B cell (primary cell): ENCODE measurements at regions not wholly inside any gene's neighbourhood (a gene's known extent, or its start where the extent isn't known, plus 50 kb on each side); places are given as distances from the start of the nearest gene placed in this dataset.

Source experiments
- ATAC-seq: fragments of 200-7000 bp; cut with Tn5 transposase; one replicate; pipeline ENCODE4 v1.10.0; 2021; ENCODE audit warnings: low read depth, mild to moderate bottlenecking, moderate number of reproducible peaks, moderate library complexity
- CTCF ChIA-PET: fragments of 350-600 bp; sonication (Branson Sonifier 250); formaldehyde crosslinking; loops from one replicate; lab custom pipeline; 2021; ENCODE audit warnings: antibody characterized with exemption, inconsistent platforms; lab: Charles Lee
- POLR2A ChIA-PET: fragments of 350-600 bp; sonication (Branson Sonifier 250); formaldehyde crosslinking; loops from one replicate; lab custom pipeline; 2021; ENCODE audit warnings: antibody characterized with exemption; lab: Charles Lee
- DNase-seq: peaks from one replicate; pipeline ENCODE4 v3.0.0; 2013
- H2AFZ ChIP-seq: 2 replicates; pipeline ENCODE4 v1.6.1; 2012; ENCODE audit warnings: mild to moderate bottlenecking, low read depth, low read length; ENCODE audit not compliant: insufficient read depth, poor library complexity, severe bottlenecking
- H3K27ac ChIP-seq, 2 donors: 1 replicate in 1 of 2; 2 replicates in 1 of 2; pipeline ENCODE4 v1.5.1; 2012 to 2013; ENCODE audit warnings: low read length in 2 of 2, mild to moderate bottlenecking in 2 of 2, moderate library complexity in 1 of 2
- H3K27me3 ChIP-seq, 4 experiments: fragments of 200-600 bp in 1 of 4; sonication (generic) in 1 of 4; replicated peaks in 1 of 4; 1 replicate in 2 of 4; 2 replicates in 2 of 4; pipeline versions ENCODE4 v1.6.1 to v1.7.0; 2013 to 2016; ENCODE audit warnings: low read length in 3 of 4, mild to moderate bottlenecking in 2 of 4, mixed read lengths in 1 of 4, moderate library complexity in 1 of 4; ENCODE audit not compliant: insufficient read depth in 4 of 4, control insufficient read depth in 3 of 4; ENCODE audit errors: control extremely low read depth in 1 of 4
- H3K36me3 ChIP-seq, 2 experiments: replicated peaks in 1 of 2; 1 replicate in 1 of 2; 2 replicates in 1 of 2; pipeline versions ENCODE4 v1.6.1 to v1.7.1; 2013; ENCODE audit warnings: low read length in 1 of 2; ENCODE audit not compliant: insufficient read depth in 2 of 2, control insufficient read depth in 1 of 2; ENCODE audit errors: control extremely low read depth in 1 of 2, extremely low read depth in 1 of 2
- H3K4me1 ChIP-seq, 2 donors: fragments of 200-600 bp in 1 of 2; sonication (generic) in 1 of 2; 1 replicate in 1 of 2; 2 replicates in 1 of 2; pipeline versions ENCODE4 v1.5.1 to v1.6.1; 2013 to 2017; ENCODE audit warnings: low read length in 2 of 2; ENCODE audit not compliant: control insufficient read depth in 2 of 2, insufficient read depth in 2 of 2
- H3K4me2 ChIP-seq: replicated peaks from 2 replicates; pipeline ENCODE3; 2012; ENCODE audit warnings: mild to moderate bottlenecking, low read depth, low read length; ENCODE audit not compliant: poor library complexity, severe bottlenecking
- H3K4me3 ChIP-seq, 5 experiments: fragments of 200-600 bp in 1 of 5; sonication (generic) in 1 of 5; 1 replicate in 3 of 5; 2 replicates in 2 of 5; pipeline versions ENCODE4 v1.5.1 to v1.7.0; 2011 to 2016; ENCODE audit warnings: low read length in 4 of 5, mild to moderate bottlenecking in 4 of 5, low read depth in 2 of 5, control low read depth in 1 of 5, moderate library complexity in 1 of 5; ENCODE audit not compliant: insufficient read depth in 1 of 5; ENCODE audit errors: control extremely low read depth in 1 of 5, extremely low read depth in 1 of 5
- H3K79me2 ChIP-seq: fragments of 200-600 bp; sonication (generic); one replicate; pipeline ENCODE4 v1.6.0; 2016; ENCODE audit warnings: low read length; ENCODE audit not compliant: control insufficient read depth, insufficient read depth
- H3K9ac ChIP-seq: fragments of 200-600 bp; sonication (generic); 2 replicates; pipeline ENCODE4 v1.6.1; 2017; ENCODE audit warnings: mild to moderate bottlenecking, low read length, moderate library complexity
- H3K9me3 ChIP-seq, 3 donors: one replicate each; pipeline versions ENCODE4 v1.6.1 to v1.7.1; 2013; ENCODE audit warnings: low read length in 2 of 3; ENCODE audit not compliant: control insufficient read depth in 2 of 3, insufficient read depth in 1 of 3; ENCODE audit errors: control extremely low read depth in 1 of 3
- H4K20me1 ChIP-seq: 2 replicates; pipeline ENCODE4 v1.6.0; 2012; ENCODE audit warnings: mild to moderate bottlenecking, low read length; ENCODE audit not compliant: insufficient read depth, control insufficient read depth, poor library complexity, severe bottlenecking
- H3K27ac Mint-ChIP-seq: one replicate; pipeline ENCODE4 v1.8.0; 2021; ENCODE audit warnings: mixed read lengths
- H3K27me3 Mint-ChIP-seq: one replicate; pipeline ENCODE4 v1.8.0; 2021; ENCODE audit warnings: mixed read lengths
- H3K4me1 Mint-ChIP-seq: one replicate; pipeline ENCODE4 v1.8.0; 2021; ENCODE audit warnings: mixed read lengths
- H3K4me3 Mint-ChIP-seq: one replicate; pipeline ENCODE4 v1.8.0; 2021; ENCODE audit warnings: mixed read lengths
- H3K9me3 Mint-ChIP-seq: one replicate; pipeline ENCODE4 v1.8.0; 2022; ENCODE audit warnings: mixed read lengths; ENCODE audit not compliant: insufficient read depth
- EZH2 ChIP-seq: IDR thresholded peaks from 2 replicates; pipeline ENCODE4 v1.6.1; 2012; ENCODE audit warnings: borderline replicate concordance, low read depth, mild to moderate bottlenecking, moderate library complexity, low read length; ENCODE audit not compliant: insufficient read depth, poor library complexity, severe bottlenecking
- whole genome bisulfite sequencing: methylation state at CpG from one replicate; pipeline ENCODE4 v1.1.5; 2013; ENCODE audit warnings: missing lambda C conversion rate; ENCODE audit not compliant: insufficient coverage; 5-methylcytosine and 5-hydroxymethylcytosine counted together
- intact Hi-C: fragments of 100-400 bp; cut with micrococcal nuclease; formaldehyde crosslinking; loops from one replicate; pipeline ENCODE4 v1.10.0; 2022
- TF ChIP-seq, protein P1 (sequence below): fragments of 200-600 bp; IDR thresholded peaks from one replicate; pipeline ENCODE4 v1.8.0; 2022; ENCODE audit warnings: antibody characterized with exemption, mild to moderate bottlenecking

DNA sequence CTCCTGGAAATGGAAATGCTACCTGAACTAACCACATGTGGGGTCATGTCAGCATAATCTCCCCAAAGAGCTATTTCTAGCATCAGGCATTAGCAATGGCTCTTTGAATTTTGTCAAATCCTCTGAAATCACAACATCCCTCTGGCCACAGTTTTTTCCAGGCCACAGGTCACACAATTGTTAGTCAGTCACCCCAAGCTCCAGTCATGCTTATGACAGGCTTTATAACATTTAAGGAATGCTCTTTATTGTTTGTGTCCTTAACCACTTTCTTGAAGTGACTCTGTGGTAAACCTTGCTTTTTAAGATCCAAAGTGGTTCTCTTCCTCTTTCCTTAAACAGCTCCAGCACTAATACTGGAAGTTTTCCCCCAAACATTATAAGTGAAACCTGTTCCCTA, 169.2 kb upstream of the HMHB1 start:
- Mint-ChIP-seq H3K4me3 (no peak overlapping the region), H3K4me1 (no peaks in the 10 kb centered on the region), H3K27ac (no peak overlapping the region), H3K9me3 (no peaks in the 10 kb centered on the region), H3K27me3 (no peaks in the 10 kb centered on the region)
- no peak overlapping the region for H3K9ac ChIP-seq
- POLR2A ChIA-PET: no interaction called here
- no peak overlapping the region for H3K27ac ChIP-seq
- DNase-seq (no peak), ATAC-seq (no peak)
- H4K20me1 ChIP-seq: no peaks in the 10 kb centered on the region
- no peaks in the 10 kb centered on the region for H3K79me2 ChIP-seq
- H3K4me2 ChIP-seq: no peak overlapping the region
- intact Hi-C loops: no loop called here
- H3K27me3 ChIP-seq: no peaks in the 10 kb centered on the region
- CTCF ChIA-PET: no interaction called here
- no peaks in the 10 kb centered on the region for H3K36me3 ChIP-seq
- H2AFZ ChIP-seq: no peak overlapping the region
- no peaks in the 10 kb centered on the region for H3K4me1 ChIP-seq
- H3K9me3 ChIP-seq: no peaks in the 10 kb centered on the region
- H3K4me3 ChIP-seq: no peak overlapping the region
- TF ChIP-seq EZH2: no peak
- TF ChIP-seq, protein P1, sequence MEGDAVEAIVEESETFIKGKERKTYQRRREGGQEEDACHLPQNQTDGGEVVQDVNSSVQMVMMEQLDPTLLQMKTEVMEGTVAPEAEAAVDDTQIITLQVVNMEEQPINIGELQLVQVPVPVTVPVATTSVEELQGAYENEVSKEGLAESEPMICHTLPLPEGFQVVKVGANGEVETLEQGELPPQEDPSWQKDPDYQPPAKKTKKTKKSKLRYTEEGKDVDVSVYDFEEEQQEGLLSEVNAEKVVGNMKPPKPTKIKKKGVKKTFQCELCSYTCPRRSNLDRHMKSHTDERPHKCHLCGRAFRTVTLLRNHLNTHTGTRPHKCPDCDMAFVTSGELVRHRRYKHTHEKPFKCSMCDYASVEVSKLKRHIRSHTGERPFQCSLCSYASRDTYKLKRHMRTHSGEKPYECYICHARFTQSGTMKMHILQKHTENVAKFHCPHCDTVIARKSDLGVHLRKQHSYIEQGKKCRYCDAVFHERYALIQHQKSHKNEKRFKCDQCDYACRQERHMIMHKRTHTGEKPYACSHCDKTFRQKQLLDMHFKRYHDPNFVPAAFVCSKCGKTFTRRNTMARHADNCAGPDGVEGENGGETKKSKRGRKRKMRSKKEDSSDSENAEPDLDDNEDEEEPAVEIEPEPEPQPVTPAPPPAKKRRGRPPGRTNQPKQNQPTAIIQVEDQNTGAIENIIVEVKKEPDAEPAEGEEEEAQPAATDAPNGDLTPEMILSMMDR: no peak

DNA sequence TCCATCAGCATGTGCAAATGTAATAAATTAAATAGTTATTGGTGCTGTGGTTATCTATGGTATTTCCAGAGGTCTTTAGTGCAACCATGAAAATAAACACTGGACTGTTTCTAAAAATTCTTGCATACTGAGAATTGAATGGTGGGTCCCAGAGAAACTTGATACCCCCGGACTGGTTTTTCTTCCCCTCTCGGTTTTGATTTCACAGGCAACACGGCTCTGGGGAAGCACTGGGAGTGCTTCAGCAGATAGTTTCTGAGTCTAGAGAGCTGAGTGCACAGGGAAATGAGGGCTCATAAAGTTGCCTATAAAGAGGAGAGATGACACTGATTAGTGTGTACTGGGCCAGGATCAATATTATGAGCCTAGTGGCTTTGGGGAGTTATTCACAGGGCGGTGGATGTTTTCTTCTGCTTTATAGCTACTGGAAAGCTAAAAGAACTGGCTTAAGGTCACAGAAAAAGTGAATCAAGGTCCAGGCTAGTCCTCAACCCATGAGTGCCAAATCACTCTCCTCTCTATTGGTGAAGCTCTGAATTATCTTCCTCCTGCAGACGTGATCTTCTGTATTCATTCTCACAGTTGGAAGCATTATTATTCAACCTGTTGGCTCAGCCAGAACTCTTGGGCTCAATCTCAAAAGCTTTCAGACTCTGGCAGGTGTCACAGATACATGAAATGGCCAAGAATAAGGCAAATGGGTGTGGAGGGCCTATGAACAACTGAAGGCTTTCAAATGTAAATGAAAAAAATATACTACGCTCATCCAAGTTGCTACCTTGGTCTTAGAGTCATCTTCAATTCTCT, 170.2 kb upstream of the HMHB1 start:
- H3K27me3 ChIP-seq: no peaks in the 10 kb centered on the region
- no peak overlapping the region for H3K27ac ChIP-seq
- WGBS: 94% methylated on average over 5 of the region's 6 CpGs
- intact Hi-C loops: no loop called here
- no peak overlapping the region for H3K4me3 Mint-ChIP-seq
- ChIA-PET POLR2A (no interaction called here), CTCF (no interaction called here)
- DNase-seq (no peak), ATAC-seq (no peak)
- H2AFZ ChIP-seq: no peak overlapping the region
- H3K9me3 ChIP-seq: no peaks in the 10 kb centered on the region
- H4K20me1 ChIP-seq: no peaks in the 10 kb centered on the region
- no peaks in the 10 kb centered on the region for H3K79me2 ChIP-seq
- no peak overlapping the region for H3K4me2 ChIP-seq
- TF ChIP-seq, protein P1: no peak
- no peak for TF ChIP-seq EZH2
- no peak overlapping the region for H3K4me3 ChIP-seq
- no peaks in the 10 kb centered on the region for H3K36me3 ChIP-seq
- H3K9ac ChIP-seq: no peak overlapping the region
- H3K4me1 Mint-ChIP-seq: no peaks in the 10 kb centered on the region
- H3K27me3 Mint-ChIP-seq: no peaks in the 10 kb centered on the region
- no peak overlapping the region for H3K27ac Mint-ChIP-seq
- H3K4me1 ChIP-seq: no peaks in the 10 kb centered on the region
- H3K9me3 Mint-ChIP-seq: no peaks in the 10 kb centered on the region
